ENCODE measurements at regions not wholly inside any gene's neighbourhood (a gene's known extent, or its start where the extent isn't known, plus 50 kb on each side); places are given as distances from the start of the nearest gene placed in this dataset.
"Not testable (repeated sequence)": the region's sequence is repeated elsewhere in the genome, so short reads cannot be mapped to it uniquely, and the experiment has no call there.

- DNase-seq = no peak
These were observed 425.8 kb upstream of the CAMK1G start for GRCh38 chr1:209157546-209158249.

GRCh38 chr1:209158851-209159250 is 424.7 kb upstream of the CAMK1G start:
- DNase-seq = no peak

DNA sequence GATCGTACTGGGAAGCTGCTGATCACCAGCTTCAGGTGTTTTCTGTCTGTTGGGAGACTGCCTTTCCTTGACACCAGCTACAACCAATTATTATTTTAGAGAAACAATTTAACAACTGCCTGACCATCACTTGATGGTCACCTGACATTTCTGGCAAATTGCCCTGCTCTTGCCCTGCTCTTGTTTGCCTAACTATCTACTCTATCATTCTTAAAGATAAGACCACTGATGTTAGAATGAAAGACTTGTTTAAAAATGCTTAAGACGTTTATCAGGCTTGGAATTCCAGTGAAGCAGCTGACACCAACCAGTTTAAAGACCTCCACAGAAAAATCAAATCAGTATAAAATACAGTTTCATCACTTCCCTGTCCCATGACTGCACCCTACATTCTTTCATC is 423.3 kb upstream of the CAMK1G start:
- no peak for DNase-seq

- DNase-seq = no peak
These were observed 420.9 kb upstream of the CAMK1G start for GRCh38 chr1:209162651-209163050.

- no peak for DNase-seq
These were observed 415.3 kb upstream of the CAMK1G start for GRCh38 chr1:209168204-209168603.

DNA sequence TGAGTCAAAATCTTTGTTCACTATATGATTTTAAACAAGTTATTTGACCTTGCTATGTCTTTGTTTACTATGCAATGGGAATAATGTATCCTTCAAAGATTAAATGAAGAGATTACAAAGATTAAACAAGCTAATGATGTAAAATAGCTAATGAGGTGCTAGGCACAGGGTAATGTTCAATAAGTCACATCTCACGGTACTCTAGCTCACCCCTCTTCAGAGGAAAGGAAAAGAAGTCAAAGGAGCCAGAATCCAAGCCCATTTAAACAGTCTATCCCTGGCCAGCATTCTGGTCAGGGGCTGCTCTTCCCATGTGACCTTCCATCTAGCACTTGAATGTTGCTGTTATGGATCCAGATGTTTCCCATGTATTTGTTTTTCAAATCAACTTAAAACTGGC is 412.4 kb upstream of the CAMK1G start:
- DNase-seq = no peak

DNA sequence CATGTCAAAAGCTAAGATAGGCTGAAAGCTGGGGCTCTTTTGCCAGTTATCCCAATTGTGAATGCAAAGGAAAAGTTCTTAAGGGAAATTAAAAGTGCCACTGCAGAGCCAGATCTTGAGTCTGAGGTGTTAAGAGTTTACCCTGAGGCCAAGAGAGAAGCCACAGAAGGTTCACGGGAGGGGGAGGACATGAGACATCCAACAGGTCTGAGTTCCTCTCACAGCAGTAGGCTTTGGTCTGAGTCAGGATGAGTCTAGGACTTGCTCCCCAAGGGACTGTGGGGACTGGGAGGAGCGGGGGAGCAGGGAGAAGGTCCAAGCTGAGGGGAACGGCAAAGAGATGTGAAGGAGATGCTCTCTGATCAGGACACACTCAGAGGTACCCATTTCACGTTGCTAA is 411.2 kb upstream of the CAMK1G start:
- DNase-seq = no peak

- not testable (repeated sequence) for DNase-seq
These were observed 410.5 kb upstream of the CAMK1G start for GRCh38 chr1:209172792-209173542.

GRCh38 chr1:209173796-209174195 is 409.7 kb upstream of the CAMK1G start:
- DNase-seq = not testable (repeated sequence)

- DNase-seq = no peak
These were observed 406.6 kb upstream of the CAMK1G start for GRCh38 chr1:209176866-209177430.

- no peak for DNase-seq
These were observed 400.3 kb upstream of the CAMK1G start for GRCh38 chr1:209183195-209183594.

DNA sequence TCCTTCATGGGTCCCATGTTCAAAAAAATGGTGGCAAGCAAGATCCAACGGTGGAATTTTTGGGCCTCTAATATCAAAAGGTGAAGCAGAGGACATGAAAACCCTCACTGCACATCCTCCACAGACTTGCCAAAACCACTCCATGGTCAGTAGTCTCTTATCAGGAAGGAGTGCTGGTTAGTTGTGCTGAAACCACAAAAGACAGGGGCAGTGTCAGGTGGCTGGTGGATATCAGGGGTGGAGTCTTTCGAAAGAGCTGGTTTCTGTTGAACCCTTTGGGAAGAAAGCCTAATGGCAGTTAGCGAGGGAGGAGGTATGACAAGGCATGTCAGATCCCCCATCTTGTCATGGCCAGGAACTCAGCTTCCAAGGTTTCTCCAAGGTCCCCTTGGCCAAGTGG is 395.9 kb upstream of the CAMK1G start:
- DNase-seq = no peak

- peak in 1 of 2 experiments; percentile 18 for DNase-seq
These were observed 392.8 kb upstream of the CAMK1G start for GRCh38 chr1:209190591-209191261.

DNA sequence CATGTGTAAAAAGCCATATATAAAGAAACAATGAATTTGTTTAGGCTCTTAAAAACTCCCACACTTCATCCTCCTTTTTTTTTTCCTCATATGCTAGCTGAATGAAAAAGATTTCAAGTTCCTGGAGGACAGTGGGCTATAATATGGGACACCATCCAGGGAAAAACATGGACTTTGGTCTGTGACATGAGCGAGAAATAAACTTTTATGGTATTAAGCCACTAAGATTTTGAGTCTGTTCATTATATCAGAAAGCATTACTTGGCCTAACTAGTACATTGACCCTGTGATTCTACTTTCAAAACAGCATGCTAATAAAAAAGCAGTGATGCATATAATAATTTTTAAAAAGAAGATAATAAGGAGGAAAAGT is 392.3 kb upstream of the CAMK1G start:
- DNase-seq = no peak

- no peak for DNase-seq
These were observed 387.4 kb upstream of the CAMK1G start for GRCh38 chr1:209196140-209196539.

DNA sequence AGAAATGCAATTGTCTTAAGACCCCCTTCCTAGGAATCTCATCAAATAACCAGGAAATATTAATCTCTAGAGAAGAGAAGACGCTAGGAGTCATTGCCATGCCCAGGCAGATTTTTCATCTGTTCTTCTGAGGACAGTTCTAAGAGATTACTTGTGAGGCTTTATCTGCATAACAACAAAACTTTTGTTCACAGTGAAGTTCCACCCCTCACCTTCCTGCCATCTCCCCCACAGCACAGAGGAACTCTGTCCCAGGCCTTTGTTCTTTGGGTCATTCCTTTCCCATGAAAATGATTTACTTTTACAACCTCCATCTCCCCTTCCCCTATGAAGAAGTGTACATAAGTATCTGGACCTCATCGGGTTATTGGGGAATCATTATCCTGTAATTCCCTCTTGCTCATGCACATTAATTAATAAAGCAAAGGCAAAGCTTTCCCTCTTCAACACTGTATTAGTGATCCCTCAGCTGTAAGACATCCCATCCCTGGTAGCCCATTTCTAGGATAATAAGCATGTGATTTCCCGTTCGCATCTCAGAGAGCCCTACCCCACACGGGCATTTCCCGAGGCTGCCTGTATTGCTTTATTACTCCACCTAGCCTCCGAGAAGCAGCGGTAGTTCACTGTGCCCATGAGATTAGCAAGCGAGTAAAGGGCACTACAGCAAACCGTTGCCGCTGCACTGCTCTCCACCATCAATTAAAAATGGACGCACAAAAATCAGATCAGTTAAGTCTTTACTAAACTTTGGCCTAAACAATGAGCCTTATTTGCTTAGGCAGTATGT is 384.4 kb upstream of the CAMK1G start:
- no peak for DNase-seq

DNA sequence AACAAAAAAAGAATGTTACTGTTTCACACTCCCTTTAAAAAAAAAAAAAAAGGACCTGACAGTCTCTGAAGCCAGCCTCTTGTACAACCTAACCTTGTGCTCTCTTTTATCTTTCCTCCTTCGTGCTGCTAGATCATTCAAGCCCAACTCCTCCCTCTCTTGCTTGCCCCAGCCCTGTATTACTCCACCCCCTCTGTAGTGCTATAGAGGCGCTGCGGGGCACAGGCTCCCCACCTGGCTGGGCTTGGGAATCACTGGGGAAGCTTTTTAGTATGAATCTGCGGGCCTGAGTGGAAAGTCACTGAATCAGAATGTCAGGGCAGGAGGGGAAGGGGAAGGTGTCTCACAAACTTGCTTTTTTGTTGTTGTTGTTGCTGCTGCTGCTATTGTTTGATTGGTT is 383.7 kb upstream of the CAMK1G start:
- no peak for DNase-seq

GRCh38 chr1:209202321-209202720 is 381.2 kb upstream of the CAMK1G start:
- not testable (repeated sequence) for DNase-seq

GRCh38 chr1:209202830-209203532 is 380.5 kb upstream of the CAMK1G start:
- peak in 1 of 2 experiments; percentile 32 for DNase-seq

- DNase-seq = no peak
These were observed 380.0 kb upstream of the CAMK1G start for GRCh38 chr1:209203533-209203895.

GRCh38 chr1:209205039-209205438 is 378.5 kb upstream of the CAMK1G start:
- no peak for DNase-seq

DNA sequence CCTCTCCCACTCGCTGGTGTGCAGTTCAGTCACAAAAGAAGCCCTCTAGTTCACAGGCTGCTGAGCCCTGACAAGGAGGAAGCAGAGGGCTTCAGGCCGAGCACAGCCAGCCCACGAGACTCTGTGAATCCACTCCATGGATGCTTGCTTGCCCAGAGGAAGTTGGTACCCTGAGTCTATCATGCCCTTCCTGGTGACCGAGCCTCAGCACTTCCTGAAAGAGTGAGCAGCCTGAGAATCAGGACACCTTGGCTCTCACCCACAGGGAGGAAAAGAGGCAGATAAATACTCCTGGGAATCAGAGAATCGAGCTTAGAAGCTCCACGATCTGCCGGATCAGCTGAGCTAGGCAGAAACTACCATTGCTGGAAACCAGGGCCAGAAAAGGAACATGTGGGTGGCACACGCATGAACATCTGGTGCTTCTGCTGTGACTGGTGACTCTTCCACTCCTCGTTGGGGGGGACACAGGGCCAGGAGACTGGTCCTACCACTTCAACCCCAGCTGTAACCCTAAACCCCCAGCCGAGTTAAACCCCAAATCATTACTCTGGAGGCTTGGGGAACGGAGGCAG is 376.3 kb upstream of the CAMK1G start:
- DNase-seq = no peak
